ENCODE measurements at regions not wholly inside any gene's neighbourhood (a gene's known extent, or its start where the extent isn't known, plus 50 kb on each side); places are given as distances from the start of the nearest gene placed in this dataset.

DNA sequence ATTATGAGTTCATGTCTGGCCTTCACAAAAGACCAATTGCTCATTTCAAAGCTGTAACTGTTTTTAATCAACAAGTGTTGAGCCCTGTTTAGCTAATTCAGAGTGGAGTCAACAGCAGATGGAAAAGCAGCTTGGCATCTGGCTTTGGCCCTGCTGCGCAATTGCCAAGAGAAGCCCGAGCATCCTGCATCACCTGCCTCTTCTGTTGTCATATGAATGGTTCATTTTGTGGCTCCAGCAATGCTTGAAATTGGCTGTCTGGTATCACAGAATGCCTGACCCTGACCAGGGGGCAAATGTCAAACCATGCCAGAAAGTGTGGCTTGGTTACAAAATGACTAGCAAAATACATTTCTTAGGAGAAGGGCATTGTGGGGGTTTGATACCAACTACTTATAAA lies 296.5 kb upstream of the PHF14 start:
- DNase-seq (ENCODE audit: low read depth in 2 of 2) = no peak

DNA sequence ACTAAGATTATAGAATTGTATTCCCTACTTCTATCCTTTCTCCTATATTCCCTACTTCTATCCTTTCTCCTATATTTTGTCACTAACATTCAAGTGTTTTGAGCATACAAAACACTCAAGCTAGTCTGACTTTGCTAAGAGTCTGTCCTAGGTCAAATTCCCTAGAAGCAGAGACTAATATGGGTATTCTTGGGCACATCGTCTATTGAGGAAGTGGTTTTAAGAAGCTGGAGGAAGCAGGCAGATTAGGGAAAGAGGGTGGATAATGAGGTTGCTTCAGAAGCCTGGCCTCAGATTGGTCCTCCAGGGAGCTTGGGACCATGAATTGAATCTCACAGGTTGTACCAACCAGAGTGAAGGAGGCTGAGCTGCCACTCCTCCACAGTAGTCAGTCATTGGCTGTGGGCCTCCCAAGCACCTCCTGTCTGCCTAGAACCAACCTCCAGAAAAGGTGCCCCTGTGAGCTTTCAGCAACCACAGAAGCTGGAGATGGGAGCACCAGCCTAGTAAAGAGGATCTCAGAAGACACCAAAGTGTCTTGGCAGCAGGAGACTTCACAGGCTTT lies 295.9 kb upstream of the PHF14 start:
- DNase-seq (ENCODE audit: low read depth in 2 of 2) = no peak

DNA sequence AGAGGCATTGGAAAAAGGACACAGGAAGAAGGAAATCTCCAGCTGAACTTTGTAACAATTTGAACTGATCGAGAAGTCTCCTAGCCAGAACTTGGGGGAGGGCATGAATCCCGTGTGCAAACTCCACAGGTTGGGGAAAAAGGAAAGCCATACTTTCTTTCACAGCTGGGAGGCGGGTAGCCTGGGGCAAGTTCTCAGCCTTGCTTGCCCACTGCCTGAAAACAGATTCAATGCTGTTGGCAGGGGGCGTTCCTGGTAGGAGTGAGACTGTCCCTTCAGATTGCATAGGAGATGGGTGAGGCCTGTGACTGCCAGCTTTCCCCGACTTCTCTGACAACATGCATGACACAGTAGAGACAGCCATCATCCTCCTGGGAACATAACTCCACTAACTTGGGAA lies 289.1 kb upstream of the PHF14 start:
- no peak for DNase-seq (ENCODE audit: low read depth in 2 of 2)

DNA sequence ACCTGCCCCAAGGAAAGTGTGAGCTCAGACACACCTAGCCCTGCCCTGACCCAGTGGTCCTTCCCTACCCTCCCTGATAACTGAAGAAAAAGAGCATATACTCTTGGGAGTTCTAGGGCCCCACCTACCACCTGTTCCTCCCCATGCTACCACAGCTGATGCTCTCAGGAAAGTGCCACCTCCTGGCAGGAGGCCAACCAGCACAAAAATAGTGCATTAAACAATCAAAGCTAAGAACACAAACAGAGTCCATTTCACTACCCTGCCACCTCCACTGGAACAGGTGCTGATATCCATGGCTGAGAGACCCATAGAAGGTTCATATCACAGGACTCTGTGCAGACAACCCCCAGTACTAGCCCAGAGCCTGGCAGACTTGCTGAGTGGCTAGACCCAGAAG lies 288.6 kb upstream of the PHF14 start:
- DNase-seq (ENCODE audit: low read depth in 2 of 2) = no peak

DNA sequence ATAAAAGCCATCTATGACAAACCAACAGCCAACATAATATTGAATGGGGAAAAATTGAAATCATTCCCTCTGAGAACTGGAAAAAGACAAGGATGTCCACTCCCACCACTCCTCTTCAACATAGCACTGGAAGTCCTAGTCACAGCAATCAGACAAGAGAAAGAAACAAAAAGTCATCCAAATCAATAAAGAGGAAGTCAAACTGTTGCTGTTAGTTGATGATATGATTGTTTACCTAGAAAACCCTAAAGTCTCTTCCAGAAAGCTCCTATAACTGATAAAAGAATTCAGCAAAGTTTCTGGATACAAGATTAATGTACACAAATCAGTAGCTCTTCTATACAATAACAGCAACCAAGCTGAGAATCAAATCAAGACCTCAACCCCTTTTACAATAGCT lies 285.1 kb upstream of the PHF14 start:
- no peak for DNase-seq (ENCODE audit: low read depth in 2 of 2)

DNA sequence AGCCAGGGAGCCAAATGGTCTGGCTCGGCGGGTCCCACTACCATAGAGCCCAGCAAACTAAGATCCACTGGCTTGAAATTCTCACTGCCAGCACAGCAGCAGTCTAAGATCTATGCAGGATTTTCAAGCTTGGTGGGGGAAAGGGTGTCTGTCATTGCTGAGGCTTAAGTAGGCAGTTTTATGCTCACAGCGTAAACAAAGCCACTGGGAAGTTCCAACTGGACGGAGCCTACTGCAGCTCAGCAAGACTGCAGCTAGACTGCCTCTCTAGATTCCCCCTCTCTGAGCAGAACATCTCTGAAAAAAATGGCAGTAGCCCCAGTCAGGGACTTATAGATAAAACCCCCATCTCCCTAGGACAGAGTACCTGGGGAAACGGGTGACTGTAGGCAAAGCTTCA lies 277.6 kb upstream of the PHF14 start:
- DNase-seq (ENCODE audit: low read depth in 2 of 2) = no peak

DNA sequence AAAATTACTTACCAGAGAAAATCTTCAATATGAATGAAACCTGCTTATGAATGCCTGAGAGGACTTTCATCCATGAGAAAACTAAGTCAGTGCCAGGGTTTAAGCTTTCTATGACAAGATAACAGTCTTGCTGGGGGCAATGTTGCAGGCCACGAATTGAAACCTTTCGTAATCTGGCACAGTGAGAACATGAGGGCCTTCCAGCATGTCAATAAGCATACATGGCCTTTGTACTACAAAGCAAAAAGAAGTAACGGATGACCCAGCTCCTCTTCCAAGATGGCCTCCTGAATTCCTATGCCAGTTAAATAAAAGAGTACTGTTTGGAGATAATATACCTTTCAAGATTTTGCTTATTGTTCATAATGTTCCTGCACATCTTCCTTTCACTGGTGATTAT lies 270.6 kb upstream of the PHF14 start:
- no peak for DNase-seq (ENCODE audit: low read depth in 2 of 2)

DNA sequence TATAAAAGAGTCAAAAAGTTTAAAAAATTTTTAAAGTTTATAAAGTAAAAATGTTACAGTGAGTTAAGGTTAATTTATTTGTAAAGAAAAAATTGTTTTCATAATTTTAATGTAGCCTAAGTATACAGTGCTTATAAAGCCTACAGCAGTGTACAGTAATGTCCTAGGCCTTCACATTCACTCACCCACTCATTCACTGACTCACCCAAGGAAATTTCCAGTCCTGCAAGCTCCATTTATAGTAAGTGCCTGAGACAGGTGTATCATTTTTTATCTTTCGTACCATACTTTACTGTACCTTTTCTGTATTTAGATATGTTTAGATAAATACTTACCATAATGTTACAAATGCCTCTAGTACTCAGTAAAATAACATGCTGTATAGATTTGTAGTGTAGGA lies 269.7 kb upstream of the PHF14 start:
- no peak for DNase-seq (ENCODE audit: low read depth in 2 of 2)

DNA sequence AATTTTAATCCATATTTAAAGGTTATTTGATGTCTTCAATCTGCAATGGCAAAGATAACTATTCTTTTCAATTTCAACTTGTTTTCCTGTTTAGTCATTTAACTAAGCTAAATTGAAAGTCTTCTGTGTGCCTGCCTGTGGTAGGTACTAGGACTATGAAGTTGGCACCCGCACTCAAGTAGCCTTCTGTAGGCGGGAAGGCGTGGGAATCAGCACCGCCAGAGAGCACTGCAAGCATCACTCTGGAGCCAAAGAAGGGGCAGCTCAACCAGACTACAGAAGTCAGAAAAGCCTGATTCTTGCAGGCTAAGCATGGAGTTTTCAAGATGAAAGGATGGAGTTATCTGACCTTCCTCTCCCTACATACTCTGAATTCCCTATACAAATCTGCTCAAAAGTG lies 269.0 kb upstream of the PHF14 start:
- no peak for DNase-seq (ENCODE audit: low read depth in 2 of 2)

DNA sequence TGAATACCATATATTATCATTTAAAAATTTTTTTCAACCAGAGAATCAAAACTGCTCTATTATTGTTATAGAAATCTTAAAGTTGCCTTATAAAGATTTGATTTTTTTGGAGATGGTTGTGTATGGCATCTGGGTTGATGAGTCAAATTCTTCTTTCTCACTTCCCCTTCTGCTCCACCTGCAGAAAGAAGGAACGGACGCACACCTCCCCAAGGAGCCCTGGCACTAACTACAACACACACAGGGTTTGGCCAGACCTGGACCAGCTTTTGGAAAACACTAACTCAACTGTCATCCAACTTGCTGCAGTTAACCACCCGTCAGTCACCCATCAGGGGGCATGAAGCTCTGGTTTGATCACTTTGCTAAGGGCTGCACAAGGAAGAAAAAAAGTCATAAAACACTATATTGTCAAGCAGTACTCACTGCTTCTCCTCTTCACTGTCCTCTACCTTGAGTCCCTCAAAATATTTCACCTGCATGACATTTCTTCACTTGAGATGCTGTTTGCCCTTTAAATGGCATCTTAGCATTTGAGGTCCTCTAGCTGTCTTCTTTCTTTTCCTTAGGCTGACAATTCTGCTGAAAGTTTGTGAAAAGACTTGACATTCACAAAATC lies 266.7 kb upstream of the PHF14 start:
- no peak for DNase-seq (ENCODE audit: low read depth in 2 of 2)

DNA sequence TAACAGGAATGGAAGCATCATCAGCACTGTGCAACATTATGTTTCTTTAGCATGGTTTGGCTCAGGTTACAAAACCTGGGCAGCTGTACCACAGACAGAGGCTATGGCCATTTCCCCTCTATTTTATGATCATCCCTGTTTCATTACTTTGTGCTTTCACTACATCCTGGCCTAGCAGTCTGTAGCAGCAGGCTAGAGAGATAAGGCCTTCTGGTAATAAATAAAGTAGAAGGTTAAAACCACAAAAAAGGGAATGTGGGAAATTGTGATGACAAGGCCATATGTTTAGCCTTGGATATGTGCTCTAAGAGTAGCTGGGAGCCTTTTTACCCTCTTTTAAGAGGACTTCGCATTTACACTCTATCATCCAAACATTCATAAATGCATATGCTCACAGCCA lies 266.2 kb upstream of the PHF14 start:
- DNase-seq (ENCODE audit: low read depth in 2 of 2) = no peak

DNA sequence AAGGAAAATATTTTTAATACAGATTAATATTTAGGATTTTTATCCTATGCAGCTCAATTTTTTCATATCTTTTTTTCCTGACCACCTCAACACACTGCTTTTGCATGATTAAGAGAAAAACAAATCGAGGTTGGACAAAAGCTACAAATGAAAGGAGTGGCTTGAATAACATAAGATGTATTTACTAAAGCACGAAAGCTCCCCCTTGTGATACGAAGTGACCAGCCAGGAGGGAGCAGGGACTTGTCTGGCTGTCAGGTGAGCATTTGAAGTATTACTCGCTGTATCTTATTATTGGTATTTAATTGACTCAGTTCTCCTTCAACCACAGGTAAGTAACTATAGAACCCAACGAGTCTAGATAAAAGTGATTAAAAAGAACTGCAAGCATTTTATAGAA lies 265.2 kb upstream of the PHF14 start:
- DNase-seq (ENCODE audit: low read depth in 2 of 2) = no peak

DNA sequence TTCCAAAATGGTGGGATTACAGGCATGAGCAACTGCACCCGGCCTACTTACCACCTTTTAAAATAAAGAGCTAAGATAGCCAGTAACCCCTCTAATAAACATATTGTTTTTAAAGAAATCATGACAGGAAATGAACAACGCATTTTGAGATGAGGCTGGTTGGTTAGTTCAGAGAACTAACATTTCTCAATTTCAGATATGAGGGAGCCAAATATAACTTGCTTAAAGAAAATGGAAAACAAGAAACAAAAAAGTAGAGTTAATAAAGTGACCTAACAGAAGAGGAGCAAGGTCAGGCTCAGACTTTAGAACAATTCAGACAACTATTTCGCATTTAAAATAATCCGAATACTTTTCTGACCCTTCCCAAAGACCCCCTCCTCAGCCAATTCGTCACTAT lies 254.9 kb upstream of the PHF14 start:
- DNase-seq (ENCODE audit: low read depth in 2 of 2) = no peak

DNA sequence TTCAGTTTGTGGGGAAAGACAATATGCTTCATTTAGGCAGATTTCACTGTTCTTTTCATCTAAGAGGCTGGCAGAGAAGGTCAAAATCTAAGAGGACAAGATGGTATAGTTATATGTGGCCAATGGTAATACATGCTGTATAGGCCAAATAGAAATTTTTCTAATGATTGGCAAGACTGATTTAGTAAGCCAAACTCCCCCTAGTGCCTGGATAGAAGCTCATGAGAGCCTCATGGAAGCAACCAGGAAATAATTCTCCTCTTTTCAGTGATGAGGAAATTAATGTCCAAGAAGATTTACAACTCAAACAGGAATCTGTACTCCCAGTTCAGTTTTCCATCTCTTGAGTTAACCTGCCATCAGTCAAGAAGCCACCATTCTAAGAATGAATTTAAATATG lies 253.6 kb upstream of the PHF14 start:
- DNase-seq (ENCODE audit: low read depth in 2 of 2) = no peak

DNA sequence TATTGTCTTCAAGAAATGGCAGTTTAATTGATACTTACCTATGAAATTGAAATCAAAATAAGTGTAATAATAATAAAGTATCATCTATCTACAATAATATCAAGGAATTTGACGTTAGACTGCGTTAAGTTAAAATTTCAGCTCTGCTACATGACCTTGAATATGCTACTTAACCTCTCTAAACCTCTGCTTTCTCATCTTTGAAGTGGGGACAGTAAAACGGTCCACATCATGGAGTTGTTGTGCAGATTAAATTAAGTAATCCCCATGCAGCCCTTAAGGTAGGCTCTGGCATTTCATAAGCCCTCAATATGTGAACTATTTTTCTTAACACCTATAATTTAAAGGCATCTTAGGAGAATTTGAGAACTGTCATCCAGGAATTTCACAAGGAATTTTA lies 252.4 kb upstream of the PHF14 start:
- DNase-seq (ENCODE audit: low read depth in 2 of 2) = no peak

DNA sequence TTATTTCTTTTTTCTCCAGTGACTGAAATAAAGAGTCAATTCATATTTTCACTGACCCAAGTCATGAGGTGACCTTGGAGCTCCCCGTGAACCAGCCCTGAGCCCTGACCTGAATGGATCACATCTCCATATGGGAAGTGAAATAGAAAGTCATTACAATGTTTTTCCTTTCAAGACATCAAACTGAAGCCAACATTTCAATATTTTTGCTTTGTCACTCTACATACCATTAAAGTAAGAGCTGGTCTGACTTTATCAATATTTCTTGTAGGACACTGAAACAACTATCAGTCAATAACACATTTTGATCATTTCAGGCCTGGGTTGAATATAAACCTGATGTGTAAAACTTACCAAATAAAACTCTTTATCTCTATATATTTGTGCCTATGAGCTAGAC lies 249.8 kb upstream of the PHF14 start:
- no peak for DNase-seq (ENCODE audit: low read depth in 2 of 2)

DNA sequence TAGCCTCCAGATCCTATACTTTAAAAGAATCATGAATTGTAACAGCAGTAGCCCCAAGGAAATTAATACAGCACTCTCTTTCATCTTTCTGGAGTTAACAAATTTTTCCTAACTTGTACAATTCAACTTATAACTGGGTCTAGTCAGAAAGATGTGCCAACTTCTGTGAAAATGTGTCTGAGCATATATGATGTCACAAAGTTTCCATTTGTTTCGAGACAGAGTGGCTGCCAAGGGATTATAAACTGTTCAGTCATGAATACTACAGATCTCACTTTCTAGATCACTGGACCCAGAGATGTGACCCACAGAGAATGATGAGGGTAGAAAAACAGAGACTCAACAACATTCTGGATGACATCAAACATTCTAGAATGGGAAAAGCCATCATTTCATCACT lies 249.2 kb upstream of the PHF14 start:
- DNase-seq (ENCODE audit: low read depth in 2 of 2) = no peak

DNA sequence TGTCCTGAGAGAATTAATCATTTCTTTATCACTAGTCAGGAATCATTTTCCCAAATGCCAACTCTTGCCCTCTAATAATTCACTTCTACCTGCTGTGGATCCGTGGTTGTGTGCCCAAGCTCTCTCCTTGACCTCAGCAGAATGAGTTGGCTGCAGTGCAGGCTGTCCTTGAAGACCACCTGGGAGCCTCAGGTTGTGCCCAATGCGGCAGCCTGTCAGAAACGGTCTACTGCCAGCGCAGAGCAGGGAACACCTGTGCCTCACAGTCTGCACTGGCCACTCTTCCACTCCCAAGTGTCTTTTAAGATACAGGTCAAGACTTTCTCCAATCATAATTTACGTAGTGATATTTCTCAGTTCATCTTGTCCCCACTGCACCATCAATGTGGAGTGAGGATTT lies 246.0 kb upstream of the PHF14 start:
- DNase-seq (ENCODE audit: low read depth in 2 of 2) = no peak

DNA sequence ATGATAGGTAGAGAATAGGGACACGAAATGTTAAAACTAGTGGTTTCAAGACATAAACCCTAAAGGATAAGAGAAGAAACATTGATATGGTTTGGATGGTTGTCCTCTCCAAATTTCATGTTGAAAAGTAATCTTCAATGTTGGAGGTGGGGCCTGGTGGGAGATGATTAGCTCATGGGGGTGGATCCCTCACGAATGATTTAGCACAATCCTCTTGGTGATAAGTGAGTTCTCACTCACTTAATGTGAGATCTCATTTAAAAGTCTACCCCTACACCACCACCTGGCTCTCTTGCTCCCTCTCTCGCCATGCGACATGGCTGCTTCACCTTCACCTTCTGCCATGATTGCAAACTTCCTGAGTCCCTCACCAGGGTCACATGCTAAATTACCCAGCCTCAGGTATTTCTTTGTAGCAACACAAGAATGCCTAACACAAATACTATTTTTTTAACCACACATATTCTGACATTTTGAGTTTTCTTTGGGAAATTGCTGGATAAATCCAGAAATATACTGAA lies 242.4 kb upstream of the PHF14 start:
- DNase-seq (ENCODE audit: low read depth in 2 of 2) = no peak

DNA sequence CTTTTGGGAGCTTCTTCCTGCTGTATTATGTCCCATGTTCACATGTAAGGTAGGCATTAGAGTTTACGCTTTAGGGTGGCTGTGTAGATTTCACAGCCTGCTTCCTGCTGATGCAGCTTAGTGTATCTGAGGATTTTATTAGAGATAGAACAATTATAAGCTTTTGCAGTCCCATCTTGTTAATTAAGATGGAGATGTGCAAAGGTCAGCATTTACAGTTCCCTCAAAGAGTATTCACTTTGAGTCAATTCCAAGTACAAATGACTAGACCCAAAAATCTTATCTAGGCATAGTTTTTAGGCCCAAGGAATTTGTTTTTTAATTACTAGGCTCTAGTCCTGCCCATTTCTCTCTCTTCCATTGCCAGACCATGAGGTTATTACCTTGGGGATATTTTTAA lies 239.9 kb upstream of the PHF14 start:
- DNase-seq (ENCODE audit: low read depth in 2 of 2) = no peak

DNA sequence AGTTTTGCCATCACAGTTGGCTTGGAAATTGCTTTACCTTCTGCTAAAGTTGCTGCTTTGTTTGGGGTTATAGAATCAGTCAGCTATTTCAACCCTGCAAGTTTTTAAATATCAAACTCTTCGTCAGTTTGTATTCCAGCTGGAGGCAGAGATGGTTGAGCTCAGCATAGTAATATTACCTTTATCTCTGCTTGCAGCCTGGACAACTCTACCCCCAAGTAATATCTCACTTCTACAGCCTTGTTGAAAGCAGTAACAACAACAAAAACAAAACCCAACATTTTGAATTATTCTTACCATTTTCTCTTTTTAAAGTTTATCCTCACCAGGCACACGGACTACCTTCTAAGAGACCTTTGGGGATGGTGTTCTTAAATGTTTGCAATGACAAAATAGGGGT lies 239.1 kb upstream of the PHF14 start:
- no peak for DNase-seq (ENCODE audit: low read depth in 2 of 2)

DNA sequence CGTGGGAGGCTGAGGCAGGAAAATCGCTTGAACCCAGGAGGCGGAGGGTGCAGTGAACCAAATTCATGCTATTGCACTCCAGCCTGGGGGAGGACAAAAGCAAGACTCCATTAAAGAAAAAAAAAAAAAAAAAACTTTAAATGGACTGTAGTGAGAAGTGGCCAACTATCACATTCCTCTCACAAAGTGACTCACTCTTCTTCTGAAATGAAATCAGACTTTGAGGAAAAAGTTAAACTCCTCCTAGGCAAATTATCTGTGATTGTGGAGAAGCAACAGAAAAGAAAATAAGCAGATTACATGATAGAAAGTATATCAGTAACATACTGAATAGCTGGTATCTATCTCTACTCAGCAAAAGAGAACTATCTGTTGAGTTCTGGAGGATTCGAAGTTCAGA lies 234.3 kb upstream of the PHF14 start:
- no peak for DNase-seq (ENCODE audit: low read depth in 2 of 2)

DNA sequence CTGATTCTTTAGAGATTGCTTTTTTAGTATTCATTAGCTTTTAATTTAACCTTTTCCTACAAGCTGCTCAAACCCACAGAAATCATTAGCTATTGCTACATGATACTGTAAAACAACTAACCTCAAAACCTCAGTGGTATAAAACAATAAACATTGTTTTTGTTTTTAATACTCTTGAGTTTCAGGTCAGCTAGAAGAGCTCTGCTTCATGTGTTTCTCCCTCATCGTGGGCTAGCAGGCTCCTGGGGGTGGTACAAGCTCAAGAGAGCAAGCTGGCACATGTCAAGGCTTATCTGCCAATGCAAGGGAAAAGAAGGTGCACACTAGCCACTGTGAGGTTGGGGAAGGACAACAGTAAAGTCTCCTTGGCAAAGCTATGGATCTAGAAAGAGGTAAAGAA lies 232.9 kb upstream of the PHF14 start:
- DNase-seq (ENCODE audit: low read depth in 2 of 2) = no peak

DNA sequence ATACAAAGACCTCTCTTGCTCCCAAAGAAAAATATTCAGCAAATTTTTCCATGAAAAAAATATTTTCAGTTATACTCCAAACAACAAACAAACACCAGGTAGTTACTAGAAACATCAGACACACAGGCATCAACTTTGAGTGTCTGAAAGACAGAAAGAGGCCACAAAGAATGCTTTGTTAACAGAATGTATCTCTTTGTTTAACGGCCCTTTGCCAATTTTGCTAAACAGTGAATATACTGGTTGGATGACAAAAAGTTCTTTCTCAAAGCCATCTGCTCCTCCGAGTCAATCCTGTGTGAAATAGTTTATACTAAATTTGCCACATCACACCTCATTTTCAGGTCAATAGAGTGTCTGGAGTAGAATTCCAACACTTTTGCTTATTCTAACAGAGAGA lies 216.7 kb upstream of the PHF14 start:
- DNase-seq (ENCODE audit: low read depth in 2 of 2) = no peak
